Tongue (tissue), 1 donor: ENCODE measurements at regions not wholly inside any gene's neighbourhood (a gene's known extent, or its start where the extent isn't known, plus 50 kb on each side); places are given as distances from the start of the nearest gene placed in this dataset.

ENCODE experiments used
- DNase-seq: peaks from one replicate; pipeline ENCODE4 v3.0.0-alpha.2; 2015

GRCh38 chr4:28313729-28314713, 1453.4 kb downstream of the STIM2 start:
- no peak for DNase-seq

GRCh38 chr4:28317221-28317620, 1456.6 kb downstream of the STIM2 start:
- DNase-seq, result no peak

- DNase-seq, result no peak
Measured at GRCh38 chr4:28334249-28334648, 1473.6 kb downstream of the STIM2 start.

GRCh38 chr4:28341784-28342183, 1481.1 kb downstream of the STIM2 start:
- no peak for DNase-seq

- peak; percentile 6 for DNase-seq
Measured at GRCh38 chr4:28350485-28350884, 1489.8 kb downstream of the STIM2 start.

GRCh38 chr4:28351102-28351501, 1490.5 kb downstream of the STIM2 start:
- no peak for DNase-seq

- no peak for DNase-seq
Measured at GRCh38 chr4:28351826-28352225, 1491.2 kb downstream of the STIM2 start.

- DNase-seq, result no peak
Measured at GRCh38 chr4:28354880-28355656, 1494.4 kb downstream of the STIM2 start.

- DNase-seq, result peak; percentile 20
Measured at GRCh38 chr4:28357990-28358389, 1497.3 kb downstream of the STIM2 start.

GRCh38 chr4:28358606-28359005, 1498.0 kb downstream of the STIM2 start:
- DNase-seq, result peak; percentile 11

GRCh38 chr4:28360681-28361080, 1500.0 kb downstream of the STIM2 start:
- DNase-seq, result peak; percentile 12

GRCh38 chr4:28362169-28362568, 1501.5 kb downstream of the STIM2 start:
- DNase-seq, result no peak

GRCh38 chr4:28369499-28369898, 1508.9 kb downstream of the STIM2 start:
- DNase-seq, result no peak

GRCh38 chr4:28373191-28373590, 1512.5 kb downstream of the STIM2 start:
- DNase-seq, result no peak

- DNase-seq, result no peak
Measured at GRCh38 chr4:28373601-28374000, 1513.0 kb downstream of the STIM2 start.

GRCh38 chr4:28378109-28378830, 1517.6 kb downstream of the STIM2 start:
- DNase-seq, result no peak

GRCh38 chr4:28385801-28386200, 1525.2 kb downstream of the STIM2 start:
- DNase-seq, result no peak

GRCh38 chr4:28386776-28387175, 1526.1 kb downstream of the STIM2 start:
- no peak for DNase-seq

- DNase-seq, result no peak
Measured at GRCh38 chr4:28388471-28388870, 1527.8 kb downstream of the STIM2 start.

GRCh38 chr4:28391877-28392276, 1531.2 kb downstream of the STIM2 start:
- DNase-seq, result no peak

- DNase-seq, result no peak
Measured at GRCh38 chr4:28402751-28403150, 1542.1 kb downstream of the STIM2 start.

GRCh38 chr4:28421221-28421620, 1560.6 kb downstream of the STIM2 start:
- DNase-seq, result no peak

- no peak for DNase-seq
Measured at GRCh38 chr4:28426251-28426650, 1565.6 kb downstream of the STIM2 start.
